ENCODE measurements at regions not wholly inside any gene's neighbourhood (a gene's known extent, or its start where the extent isn't known, plus 50 kb on each side); places are given as distances from the start of the nearest gene placed in this dataset.

DNA sequence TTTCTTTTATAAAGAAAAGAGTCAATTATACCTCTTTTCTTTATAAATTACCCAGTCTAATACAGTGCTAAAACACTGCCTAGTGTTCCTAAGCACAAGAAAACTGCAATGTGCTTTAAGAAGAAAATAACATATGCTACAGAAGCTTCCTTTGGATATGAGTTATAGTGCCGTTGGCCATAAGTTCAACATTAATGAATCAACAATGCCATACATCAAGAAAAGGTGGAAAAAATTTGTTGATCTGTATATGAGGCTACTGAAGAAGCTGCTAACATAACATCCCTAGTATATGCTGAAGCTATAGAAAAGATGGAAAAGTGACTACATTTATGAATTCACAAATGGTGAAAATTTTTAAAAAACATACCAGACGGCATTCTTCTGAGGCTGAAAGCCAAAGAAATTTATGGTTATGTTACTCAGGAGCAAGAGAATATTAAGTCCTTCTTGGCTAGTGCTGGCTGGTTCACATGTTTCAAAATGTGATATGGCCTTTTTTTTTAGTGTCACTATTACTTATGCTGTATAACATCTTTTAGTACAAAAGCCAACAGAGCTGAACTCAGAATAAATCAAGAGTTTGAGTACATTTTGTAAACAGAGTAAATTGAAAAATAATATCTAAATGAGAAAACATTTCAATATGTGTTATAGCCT is 743.2 kb upstream of the RGS18 start:
- TF ChIP-seq, protein P1, sequence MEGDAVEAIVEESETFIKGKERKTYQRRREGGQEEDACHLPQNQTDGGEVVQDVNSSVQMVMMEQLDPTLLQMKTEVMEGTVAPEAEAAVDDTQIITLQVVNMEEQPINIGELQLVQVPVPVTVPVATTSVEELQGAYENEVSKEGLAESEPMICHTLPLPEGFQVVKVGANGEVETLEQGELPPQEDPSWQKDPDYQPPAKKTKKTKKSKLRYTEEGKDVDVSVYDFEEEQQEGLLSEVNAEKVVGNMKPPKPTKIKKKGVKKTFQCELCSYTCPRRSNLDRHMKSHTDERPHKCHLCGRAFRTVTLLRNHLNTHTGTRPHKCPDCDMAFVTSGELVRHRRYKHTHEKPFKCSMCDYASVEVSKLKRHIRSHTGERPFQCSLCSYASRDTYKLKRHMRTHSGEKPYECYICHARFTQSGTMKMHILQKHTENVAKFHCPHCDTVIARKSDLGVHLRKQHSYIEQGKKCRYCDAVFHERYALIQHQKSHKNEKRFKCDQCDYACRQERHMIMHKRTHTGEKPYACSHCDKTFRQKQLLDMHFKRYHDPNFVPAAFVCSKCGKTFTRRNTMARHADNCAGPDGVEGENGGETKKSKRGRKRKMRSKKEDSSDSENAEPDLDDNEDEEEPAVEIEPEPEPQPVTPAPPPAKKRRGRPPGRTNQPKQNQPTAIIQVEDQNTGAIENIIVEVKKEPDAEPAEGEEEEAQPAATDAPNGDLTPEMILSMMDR (IDR thresholded peaks at IDR 0.05): no peak
- TF ChIP-seq NR2C2 (CRISPR knock-in tag; IDR thresholded peaks at IDR 0.05): no peak
- TF ChIP-seq SP1 (CRISPR knock-in tag; conservative IDR thresholded peaks at IDR 0.05): no peak
